ENCODE measurements at regions not wholly inside any gene's neighbourhood (a gene's known extent, or its start where the extent isn't known, plus 50 kb on each side); places are given as distances from the start of the nearest gene placed in this dataset.

GRCh38 chr5:155482428-155482827, 468.9 kb downstream of the KIF4B start:
- no peak for DNase-seq
- H3K27ac ChIP-seq = no peak overlapping the region
- H3K9me3 ChIP-seq (ENCODE audit: severe bottlenecking) = no peaks in the 10 kb centered on the region
- no peaks in the 10 kb centered on the region for H3K36me3 ChIP-seq
- H3K4me3 ChIP-seq (ENCODE audit: low read depth, low read length) = no peak overlapping the region
- H3K27me3 ChIP-seq (ENCODE audit: insufficient read depth, low read depth, severe bottlenecking) = no peaks in the 10 kb centered on the region
- no peak for TF ChIP-seq CTCF (IDR thresholded peaks at IDR 0.05; ENCODE audit: low read depth, low read length)

- DNase-seq = peak; percentile 82
- H3K9me3 ChIP-seq (ENCODE audit: severe bottlenecking) = peaks cover 4% of the 10 kb centered on the region
- no peaks in the 10 kb centered on the region for H3K36me3 ChIP-seq
- H3K27ac ChIP-seq = peak overlapping the region; percentile 45
- no peaks in the 10 kb centered on the region for H3K27me3 ChIP-seq (ENCODE audit: insufficient read depth, low read depth, severe bottlenecking)
- H3K4me3 ChIP-seq (ENCODE audit: low read depth, low read length) = peak overlapping the region; percentile 12
- no peak for TF ChIP-seq CTCF (IDR thresholded peaks at IDR 0.05; ENCODE audit: low read depth, low read length)
Measured at GRCh38 chr5:155485386-155485785, 471.8 kb downstream of the KIF4B start.

GRCh38 chr5:155489949-155490348, 476.4 kb downstream of the KIF4B start:
- Histone ChIP-seq H3K27ac (no peak overlapping the region), H3K4me3 (ENCODE audit: low read depth, low read length) (no peak overlapping the region), H3K27me3 (ENCODE audit: insufficient read depth, low read depth, severe bottlenecking) (no peaks in the 10 kb centered on the region), H3K9me3 (ENCODE audit: severe bottlenecking) (peaks cover 4% of the 10 kb centered on the region), H3K36me3 (no peaks in the 10 kb centered on the region)
- TF ChIP-seq CTCF (IDR thresholded peaks at IDR 0.05; ENCODE audit: low read depth, low read length) = no peak
- DNase-seq = no peak

- TF ChIP-seq CTCF (IDR thresholded peaks at IDR 0.05; ENCODE audit: low read depth, low read length) = no peak
Measured at GRCh38 chr5:155492191-155492590, 478.6 kb downstream of the KIF4B start.

GRCh38 chr5:155504606-155505005, 491.1 kb downstream of the KIF4B start:
- DNase-seq = no peak
- Histone ChIP-seq H3K27ac (no peak overlapping the region), H3K36me3 (no peaks in the 10 kb centered on the region), H3K4me3 (ENCODE audit: low read depth, low read length) (no peak overlapping the region), H3K9me3 (ENCODE audit: severe bottlenecking) (no peaks in the 10 kb centered on the region), H3K27me3 (ENCODE audit: insufficient read depth, low read depth, severe bottlenecking) (no peaks in the 10 kb centered on the region)
- no peak for TF ChIP-seq CTCF (IDR thresholded peaks at IDR 0.05; ENCODE audit: low read depth, low read length)

More at GRCh38 chr5:155492191-155492590, 478.6 kb downstream of the KIF4B start:
- H3K36me3 ChIP-seq = no peaks in the 10 kb centered on the region
- peaks cover 4% of the 10 kb centered on the region for H3K9me3 ChIP-seq (ENCODE audit: severe bottlenecking)
- H3K27ac ChIP-seq = no peak overlapping the region
- no peaks in the 10 kb centered on the region for H3K27me3 ChIP-seq (ENCODE audit: insufficient read depth, low read depth, severe bottlenecking)
- DNase-seq = no peak
- no peak overlapping the region for H3K4me3 ChIP-seq (ENCODE audit: low read depth, low read length)

- no peak for DNase-seq
- Histone ChIP-seq H3K9me3 (ENCODE audit: severe bottlenecking) (no peaks in the 10 kb centered on the region), H3K27ac (no peak overlapping the region), H3K4me3 (ENCODE audit: low read depth, low read length) (no peak overlapping the region), H3K36me3 (no peaks in the 10 kb centered on the region), H3K27me3 (ENCODE audit: insufficient read depth, low read depth, severe bottlenecking) (no peaks in the 10 kb centered on the region)
- no peak for TF ChIP-seq CTCF (IDR thresholded peaks at IDR 0.05; ENCODE audit: low read depth, low read length)
Measured at GRCh38 chr5:155507363-155507762, 493.8 kb downstream of the KIF4B start.

All from WERI-Rb-1 (cell line).